ENCODE measurements at regions not wholly inside any gene's neighbourhood (a gene's known extent, or its start where the extent isn't known, plus 50 kb on each side); places are given as distances from the start of the nearest gene placed in this dataset.

DNA sequence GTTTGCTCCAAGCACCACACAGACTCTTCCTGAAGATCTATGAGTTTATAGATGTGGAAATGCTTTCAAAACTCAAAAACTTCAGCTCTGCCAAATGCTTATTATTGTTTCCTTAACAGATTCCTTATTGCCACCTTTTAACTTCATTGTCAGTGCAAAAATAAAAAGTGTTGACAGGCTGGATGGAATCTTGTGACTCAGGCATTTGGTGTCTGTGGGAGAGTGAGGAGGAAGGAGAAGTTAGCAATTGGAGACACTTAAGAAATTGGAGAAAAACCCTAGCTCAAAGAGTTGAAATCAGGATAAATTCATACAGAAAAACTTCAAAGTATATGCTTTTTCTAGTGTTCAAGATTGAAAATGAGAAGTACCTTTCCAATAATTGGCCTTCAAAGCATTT lies 140.6 kb upstream of the PUM3 start:
- no peak for DNase-seq

DNA sequence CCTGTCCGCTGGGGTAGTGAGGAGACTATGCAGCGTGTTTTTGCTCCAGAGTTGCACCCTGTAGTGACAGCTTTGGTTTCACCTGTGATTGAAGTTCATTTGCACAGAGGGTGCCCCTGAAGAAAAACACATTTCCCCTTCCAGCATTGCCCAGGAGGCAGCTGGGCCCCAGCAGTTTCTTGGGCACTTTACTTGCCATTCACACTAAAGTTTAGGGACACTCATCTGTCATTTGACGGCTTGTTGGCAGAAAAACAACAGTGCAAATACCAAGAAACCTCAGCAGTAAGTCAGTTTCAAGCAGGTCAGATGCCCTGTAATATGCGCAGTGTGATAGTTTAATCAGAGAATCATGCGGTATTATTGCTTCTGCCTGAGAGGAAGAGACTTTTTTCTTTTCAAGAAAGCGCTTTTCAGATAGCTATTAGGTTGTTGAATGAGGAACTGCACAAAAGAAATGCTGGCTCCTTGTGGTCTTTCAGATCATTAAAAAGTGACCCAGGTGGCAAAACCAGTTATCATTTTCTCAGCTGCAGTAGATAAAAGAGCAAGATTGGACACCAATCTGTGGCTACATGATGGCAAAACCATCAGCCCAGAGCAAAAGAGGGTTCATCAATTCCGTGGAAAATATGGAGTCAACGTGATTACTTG lies 136.2 kb upstream of the PUM3 start:
- DNase-seq = no peak

DNA sequence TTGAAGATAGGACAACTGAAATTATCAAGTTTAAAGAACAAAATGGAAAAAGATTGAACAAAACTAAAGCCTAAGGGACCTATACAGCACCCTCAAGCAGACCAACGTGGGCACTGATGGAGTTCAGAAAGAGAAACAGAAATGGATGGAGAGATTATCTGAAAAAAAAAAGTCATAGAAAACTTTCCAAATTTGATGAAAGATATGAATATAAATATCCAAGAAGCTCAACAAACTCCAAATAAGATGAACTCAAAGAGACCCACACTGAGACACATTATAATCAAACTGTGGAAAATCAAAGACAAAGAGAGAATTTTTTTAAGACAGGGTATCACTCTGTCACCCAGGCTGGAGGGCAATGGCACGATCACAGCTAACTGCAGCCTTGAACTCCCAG lies 128.6 kb upstream of the PUM3 start:
- DNase-seq = no peak

DNA sequence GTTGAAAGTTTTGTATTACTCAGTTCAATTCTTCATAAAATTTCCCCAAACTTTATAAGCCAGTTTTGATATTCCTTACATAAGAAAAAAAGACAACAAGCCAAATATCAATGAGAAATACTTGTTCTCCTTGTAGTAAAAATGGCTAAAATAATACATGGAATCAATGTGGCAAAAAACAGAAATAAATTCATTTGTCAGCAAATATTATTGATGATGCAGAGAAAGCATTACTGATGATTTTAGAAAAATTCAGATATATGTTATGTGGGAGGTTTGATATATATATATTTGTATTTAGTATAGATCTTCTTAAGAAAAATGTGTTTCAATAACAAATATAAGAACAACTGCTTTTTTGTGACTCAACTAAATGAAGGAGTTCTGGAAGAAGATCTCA lies 127.0 kb upstream of the PUM3 start:
- DNase-seq = no peak

DNA sequence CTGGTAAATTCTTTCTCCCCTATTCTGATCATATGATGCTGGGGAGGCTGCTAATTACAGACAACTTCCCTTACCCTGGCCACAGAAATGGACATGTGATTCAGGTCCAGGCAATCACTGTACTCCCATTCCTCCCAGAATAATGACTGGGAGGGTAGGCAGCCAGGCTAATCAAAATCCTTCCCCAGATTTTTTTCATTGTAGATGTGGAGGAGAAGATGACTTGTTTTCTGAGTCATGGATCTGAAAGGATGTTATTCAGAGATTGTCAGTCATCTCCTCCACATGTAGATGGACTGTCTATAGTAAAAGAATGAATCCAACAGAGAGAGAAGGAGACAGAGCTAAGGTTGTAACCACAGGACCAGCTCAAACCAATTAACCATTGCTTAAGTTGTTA lies 123.9 kb upstream of the PUM3 start:
- DNase-seq = no peak

DNA sequence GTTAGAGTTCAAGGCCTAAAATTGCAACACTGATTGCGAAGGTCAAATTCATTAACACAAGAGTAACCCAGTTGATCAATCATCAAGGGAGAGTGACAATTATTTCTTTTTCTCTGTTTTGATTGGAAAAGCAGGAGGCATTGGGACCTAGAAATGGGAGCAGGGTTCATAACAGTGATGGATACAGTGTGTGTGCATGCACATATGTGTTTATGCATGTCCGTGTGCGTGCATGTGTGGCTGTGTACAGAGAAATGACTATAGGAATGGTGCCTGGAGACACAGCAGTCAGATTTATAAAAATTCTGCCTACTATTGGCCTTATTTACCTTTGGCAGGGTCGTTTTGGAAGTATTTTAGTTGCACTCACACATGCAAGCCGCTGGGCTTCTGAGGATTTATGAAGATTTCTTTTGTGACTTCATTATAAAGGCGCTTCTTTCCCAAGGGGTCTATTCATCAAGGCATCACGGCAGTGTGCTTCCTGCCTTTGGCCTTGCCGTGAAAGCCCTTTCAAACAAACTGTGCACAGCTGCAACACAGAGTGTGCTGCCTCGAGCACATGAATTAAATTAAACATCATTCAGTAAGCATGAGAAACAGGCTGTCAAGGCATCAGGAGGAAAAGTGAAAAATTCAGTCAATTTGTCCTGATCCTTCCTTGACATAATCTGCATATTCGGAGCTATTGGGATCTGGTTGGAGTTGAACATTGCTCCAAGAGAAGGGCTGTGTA lies 122.8 kb upstream of the PUM3 start:
- no peak for DNase-seq

DNA sequence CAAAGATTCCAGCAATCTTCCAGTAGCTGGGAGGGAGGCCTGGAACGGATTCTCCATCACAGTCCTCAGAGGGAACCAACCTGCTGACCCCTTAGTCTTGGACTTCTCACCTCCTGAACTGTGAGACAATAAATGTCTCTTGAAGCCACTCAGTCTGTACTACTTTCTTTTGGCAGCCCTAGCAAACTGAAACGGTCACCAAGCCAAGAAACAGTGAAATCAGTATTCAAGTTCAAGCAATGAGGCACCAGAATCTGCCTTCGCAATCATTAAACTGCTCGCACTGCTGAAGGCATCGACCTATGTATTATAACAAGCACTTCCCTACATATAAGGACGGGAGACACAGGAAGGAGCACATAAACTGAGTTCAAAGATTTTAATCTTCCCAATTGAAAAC lies 120.6 kb upstream of the PUM3 start:
- no peak for DNase-seq

DNA sequence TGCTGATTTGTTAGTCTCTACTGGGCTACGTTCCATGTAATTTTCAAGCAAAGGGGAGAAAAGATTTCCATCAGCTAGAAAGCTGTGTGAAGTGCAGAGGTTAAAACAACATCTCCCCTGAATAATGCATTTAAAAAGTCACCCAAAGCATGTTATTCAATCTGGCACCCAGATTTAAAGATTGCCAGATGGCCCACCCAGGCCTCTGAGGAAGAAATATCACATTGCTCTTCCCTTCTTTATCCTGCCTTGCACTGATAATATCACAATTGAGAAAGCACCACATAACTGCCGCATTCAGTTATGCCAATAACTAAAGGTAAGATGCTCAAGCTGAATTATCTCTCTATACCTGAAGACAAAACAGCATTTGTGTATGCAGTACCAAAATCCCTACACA lies 119.4 kb upstream of the PUM3 start:
- no peak for DNase-seq

DNA sequence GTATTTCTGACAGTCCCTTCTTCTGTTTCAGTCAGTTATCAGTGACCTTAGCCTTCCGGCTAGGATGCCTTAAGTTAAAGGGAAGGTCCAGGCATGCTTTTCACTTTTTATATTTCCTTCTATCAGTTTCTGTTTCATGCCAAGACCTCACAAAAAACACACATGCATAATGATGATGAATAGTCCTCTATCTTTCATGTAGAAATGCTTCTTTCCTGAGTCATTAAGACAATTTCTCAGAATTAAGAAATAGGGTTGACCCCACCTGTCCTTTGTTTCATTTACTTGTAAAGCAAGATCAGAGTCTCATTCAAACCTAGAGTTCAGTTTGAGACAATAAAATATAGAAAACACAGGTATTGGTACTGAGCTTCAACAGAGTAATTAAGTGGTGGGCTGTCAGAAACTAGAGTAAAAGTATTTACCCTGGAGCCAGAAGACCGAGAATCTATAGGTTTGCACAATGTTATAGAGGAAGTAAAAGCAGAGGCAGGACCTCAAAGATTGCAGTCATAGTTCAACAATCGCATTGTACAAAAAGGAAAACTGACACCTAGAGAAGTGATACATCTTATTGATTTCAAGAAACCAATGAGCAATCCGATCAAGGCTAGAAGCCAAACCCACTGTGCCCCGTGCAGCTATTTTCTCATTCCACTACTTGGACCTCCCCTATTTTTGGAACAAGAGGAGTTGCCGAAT lies 118.7 kb upstream of the PUM3 start:
- no peak for DNase-seq

DNA sequence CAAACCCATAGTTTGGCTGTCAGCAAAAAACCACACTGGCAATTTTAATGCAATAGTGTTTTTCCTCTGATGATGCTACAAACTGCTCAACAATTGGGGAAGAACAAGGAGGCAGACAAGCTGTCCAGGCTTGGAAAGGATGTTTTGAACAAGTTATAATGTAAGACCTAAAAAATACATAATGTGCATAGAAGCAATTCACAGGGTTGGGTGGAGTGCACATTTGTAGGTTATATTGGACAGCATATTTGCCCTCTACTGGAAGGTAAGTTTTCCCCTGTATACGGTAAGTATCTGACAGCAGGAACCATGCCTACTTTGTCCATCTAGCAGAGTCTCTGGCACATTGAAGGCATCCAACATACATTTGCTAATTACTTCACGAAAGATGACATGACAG lies 114.3 kb upstream of the PUM3 start:
- no peak for DNase-seq

DNA sequence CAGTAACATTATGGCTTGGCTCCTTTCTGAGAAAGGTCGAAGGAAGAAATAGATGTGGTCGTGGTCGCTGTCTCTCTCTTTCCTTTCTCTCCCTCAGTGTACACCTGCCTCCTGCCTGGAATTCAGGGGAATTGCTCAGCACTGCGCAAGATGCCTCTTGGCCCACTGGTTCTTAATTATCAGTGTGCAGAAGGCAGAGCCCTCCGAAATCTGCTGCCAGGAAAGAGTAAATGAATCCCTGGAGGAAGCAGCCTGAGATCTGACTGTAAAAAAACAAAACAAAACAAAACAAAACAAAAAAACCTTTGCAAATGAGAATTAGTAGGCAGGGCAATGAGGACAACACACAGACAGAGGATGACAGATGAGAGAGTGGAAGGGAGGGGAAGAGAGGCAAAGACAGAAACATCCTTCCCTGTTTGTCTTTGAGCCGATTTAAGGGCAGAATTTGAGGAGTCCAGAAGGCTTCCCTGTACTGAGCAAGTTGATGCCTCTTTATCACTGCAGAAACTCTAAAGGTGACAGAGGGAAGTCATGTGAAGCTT lies 113.8 kb upstream of the PUM3 start:
- DNase-seq = no peak

DNA sequence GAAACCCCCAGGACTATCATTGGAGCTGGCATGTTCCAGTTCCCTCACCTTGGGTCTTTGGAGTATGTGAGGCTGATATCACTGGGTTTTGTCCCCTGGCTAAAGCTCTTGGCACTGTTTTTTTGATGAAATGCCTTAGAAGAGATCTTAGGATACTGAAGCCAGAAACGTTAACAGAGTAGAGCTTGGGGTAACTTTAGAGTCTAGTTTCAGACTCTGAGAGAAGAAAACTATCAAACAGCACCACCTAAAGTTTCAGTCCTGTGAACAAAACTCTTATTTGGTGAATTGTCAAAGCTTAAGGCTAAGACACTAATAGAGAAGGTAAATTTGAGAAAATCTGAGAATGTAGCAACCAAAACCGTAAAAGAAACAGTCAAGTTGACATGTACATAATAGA lies 111.7 kb upstream of the PUM3 start:
- no peak for DNase-seq

DNA sequence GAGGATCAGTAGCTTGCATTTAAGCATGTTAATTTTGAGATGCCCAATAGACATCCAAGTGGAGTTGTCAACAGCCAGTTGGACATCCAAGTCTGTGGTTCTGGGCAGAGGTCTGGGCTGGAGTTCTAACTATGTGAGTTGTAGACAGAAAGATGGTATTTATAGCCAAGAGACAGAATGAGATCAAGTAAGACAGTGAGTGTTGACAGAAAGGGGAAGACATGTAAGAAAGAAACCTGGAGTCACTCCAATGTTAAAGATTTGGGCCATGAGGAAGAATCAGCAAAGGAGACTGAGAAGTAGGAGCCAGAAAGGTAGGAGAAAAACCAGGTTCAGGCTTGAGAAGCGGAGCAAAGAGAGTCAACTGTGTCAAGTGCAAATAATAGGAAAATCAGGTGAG lies 95.5 kb upstream of the PUM3 start:
- no peak for DNase-seq

DNA sequence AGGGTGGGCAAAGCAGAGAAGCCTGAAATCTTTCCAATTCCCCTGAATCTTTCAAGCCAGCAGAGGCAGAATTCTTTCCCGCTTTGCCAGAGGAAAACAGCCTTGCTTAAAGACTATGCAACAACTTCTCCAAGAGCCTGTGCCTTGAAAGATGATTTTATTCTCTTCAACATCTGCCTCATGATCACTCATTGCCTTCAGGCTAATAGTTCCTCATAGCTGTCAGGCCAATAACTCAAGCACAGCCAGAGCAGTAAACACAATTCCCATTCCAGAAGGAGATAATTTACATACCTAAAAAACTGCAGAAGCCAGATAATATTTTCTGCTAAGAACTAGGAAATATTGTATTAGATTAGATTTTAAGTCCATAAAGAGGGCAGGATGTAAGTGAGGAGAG lies 92.3 kb upstream of the PUM3 start:
- no peak for DNase-seq

DNA sequence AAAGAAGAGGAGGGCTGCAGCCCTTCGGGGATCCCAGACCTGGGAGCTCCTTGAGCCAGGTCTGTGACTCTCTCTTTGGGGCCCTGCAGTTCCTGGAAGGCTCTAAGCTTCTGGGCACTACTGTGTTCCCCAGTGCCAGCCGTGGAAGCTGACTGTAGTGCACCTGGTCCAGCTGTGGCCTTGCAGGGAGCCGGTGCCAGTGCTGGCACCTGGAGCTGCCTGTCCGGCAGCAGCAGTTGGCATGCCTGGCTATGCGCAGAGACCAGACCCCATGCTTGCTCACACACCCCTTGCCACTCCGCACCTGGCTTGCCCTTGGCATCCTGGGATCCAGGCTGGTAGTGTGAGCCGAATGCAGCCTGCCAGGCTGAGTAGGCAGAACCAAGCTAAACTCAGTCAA lies 91.0 kb upstream of the PUM3 start:
- no peak for DNase-seq

DNA sequence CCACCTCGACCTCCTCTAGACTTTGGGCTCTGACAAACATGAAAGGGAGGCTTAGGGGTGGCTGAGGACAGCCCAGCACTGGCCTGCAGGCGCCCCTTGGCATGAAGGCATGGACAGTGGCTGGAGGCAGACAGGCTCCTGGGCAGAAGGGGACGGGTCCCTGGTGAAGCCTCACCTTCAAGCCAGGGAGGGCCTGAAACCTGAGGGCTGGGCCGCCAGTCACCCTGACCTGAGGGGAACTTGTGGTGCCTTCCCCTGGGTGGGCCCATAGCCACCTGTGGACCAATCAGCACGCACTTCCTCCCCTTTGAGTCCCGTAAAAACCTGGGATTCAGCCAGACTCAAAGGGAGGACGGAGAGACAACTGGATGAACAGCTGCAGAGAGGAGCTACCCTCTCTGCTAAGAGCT lies 90.4 kb upstream of the PUM3 start:
- DNase-seq = no peak

DNA sequence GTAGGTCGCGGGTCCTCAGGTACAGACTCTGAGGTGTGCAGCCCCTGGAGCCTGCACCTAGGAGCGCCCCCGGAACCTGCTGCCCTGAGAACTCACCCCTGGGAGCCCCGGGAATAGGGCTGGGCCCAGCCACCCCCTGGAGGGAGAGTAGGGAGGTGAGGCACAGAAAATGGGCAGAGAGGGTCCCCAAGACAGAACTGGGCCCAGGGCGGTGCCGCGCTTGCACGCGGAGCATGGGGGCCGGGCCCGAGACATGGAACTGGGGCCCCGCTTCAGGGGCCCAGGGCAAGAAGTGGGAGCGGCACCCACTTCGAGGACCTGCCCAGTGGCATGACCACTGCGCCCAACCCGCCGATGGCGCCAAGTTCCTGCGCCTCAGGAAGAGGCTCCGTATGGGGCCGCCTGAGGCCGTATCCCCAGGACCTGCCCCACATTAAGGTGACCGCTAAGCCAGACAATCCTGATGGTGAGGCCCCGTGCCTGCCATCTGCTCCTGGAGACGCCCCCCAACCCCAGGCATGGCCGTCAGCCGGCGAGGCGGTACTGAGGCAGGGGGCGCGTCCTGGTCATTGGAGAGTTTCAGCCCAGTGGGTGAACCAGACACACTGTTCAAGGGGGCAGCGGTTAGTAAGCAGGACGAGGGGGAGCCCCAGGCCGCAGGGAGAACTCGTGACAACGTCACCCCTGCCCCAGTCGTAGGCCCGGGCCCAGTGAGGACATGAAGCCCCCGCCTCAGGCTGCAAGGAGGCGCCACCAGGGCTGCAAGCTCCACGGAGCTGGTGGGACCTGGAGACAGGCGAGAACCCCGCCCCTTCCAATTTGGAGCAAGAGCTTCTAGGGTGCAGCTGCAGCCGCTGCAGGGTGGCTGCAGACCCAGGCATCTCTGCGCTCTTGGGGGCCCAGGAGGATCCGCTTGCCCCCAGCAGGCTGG lies 89.5 kb upstream of the PUM3 start:
- DNase-seq = no peak

DNA sequence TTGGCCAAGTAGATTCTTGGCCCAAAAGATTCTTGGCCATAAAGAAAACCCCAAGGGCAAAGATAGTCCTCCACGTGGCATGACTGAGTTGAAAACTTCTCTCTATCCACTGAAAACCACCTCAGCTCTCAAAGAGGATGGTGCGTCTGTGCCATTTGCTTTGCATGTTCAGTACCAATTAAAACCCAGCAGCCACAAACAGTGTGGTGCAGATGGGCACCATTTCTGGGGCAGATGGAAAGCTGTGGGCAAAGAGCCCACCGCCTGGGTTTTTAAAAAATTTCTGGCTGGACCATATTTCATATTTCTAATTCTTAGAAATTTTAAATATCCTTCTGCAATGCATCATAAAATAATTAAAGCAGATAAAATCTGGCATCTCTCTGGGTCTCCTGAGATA lies 84.5 kb upstream of the PUM3 start:
- no peak for DNase-seq

DNA sequence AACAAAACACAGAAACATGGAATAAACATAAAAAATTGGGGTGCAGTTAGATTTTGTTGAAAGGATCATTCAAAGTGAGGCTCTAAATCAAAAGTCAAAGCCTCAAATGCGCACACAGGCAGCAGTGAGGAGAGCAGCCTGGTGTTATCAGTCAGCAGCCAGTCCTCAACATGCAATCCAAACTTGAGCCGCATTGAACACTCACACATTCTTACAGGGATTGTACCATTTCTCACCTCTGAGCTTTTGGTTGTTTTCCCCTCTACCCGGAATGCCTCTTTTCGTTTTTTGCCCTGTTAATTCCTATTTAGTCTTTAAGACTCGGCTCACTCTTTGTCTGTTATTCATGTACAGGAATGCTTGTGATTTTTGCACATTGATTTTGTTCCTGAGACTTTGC lies 81.1 kb upstream of the PUM3 start:
- no peak for DNase-seq

DNA sequence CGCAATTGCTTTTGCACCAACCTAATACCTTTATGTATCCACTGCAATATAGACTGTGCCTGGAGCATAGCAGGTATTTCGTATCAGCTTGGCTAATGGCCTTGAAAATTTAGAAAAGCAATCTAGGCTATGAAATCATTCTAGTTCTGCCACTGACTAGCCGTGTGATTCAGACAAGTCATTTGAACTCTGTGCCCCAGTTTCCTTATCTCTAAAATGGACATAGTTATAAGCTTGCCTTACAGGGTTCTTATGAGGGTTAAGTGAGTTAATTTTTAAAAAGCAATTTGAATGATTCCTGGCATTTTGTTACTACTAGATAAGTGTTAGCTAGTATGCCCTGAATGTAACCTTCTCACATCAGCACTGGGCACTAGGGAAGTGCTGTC lies 80.5 kb upstream of the PUM3 start:
- DNase-seq = no peak

DNA sequence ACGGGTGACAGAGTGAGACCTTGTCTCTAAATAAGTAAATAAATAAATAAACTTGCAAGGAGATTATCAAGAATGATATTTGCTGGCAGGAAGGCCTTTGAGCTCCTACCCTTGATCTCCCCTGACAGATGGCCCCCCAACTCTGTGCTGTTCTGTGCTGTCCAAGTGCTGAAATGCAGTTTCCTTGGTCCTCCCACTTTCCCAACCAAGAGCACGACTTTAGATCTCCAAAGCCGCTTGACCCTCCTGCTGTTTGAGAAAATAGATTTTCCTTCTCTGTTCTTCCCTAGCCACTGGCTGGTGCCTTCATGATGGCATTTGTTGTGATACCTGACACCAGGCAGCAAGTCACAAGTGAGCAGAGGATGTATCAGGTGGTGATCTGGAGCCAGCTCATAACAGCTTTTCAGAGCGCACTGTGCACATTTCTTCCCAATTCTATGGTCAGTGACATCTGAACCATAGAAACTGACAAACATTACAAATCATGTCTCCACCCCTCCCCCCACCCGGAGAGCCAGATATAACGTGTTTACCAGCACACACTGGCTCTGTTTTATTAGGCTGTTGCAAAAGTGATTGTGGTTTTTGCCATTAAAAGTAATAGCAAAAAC lies 80.0 kb upstream of the PUM3 start:
- peak; percentile 14 for DNase-seq

DNA sequence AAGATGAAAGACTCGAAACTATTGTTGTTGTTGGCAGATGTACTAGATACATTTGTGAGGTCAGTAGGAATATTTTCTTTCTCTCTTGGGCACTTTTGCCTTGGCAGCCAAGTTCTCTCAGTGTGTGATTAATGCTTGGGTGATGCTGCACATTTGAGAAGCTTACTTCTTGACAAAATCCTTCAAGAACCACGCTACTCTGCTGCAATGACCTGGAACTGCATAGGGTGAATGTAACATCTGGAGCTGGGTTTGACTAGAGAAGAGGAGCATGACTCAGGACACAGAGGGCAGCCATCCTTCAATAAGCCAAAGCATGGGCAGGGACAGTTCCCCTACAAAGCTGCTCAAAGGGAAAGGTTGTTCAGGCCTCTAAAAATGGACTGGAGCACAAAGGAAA lies 75.5 kb upstream of the PUM3 start:
- no peak for DNase-seq
